NCI-H226 (cell line): ENCODE measurements at regions not wholly inside any gene's neighbourhood (a gene's known extent, or its start where the extent isn't known, plus 50 kb on each side); places are given as distances from the start of the nearest gene placed in this dataset.

ENCODE experiments used
- DNase-seq: peaks from one replicate; pipeline ENCODE4 v3.0.0-alpha.2; 2015

DNA sequence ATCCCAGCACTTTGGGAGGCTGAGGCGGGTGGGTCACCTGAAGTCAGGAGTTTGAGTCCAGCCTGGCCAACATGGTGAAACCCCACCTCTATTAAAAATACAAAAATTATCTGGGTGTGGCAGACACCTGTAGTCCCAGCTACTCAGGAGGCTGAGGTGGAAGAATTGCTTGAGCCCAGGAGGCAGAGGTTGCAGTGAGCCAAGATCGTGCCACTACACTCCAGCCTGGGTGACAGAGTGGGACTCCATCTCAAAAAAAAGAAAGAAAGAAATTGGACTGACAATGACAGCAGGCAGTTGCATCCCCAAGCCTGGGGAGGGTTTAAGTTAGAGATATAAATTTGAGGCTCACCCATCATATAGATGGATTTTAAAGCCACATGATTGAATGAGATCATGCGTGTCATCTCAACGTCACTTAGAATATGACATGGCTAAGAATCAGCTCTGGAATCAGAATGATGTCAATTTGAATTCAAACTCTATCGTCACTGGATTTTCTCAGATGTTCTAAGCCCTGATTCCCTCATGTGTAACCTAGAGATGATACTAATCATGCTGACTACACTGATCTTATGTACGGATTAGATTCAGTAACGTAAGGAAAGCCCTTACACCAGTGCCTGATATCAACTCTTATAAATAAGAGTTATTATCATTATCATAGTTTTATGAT lies 534.0 kb upstream of the JARID2 start:
- no peak for DNase-seq

DNA sequence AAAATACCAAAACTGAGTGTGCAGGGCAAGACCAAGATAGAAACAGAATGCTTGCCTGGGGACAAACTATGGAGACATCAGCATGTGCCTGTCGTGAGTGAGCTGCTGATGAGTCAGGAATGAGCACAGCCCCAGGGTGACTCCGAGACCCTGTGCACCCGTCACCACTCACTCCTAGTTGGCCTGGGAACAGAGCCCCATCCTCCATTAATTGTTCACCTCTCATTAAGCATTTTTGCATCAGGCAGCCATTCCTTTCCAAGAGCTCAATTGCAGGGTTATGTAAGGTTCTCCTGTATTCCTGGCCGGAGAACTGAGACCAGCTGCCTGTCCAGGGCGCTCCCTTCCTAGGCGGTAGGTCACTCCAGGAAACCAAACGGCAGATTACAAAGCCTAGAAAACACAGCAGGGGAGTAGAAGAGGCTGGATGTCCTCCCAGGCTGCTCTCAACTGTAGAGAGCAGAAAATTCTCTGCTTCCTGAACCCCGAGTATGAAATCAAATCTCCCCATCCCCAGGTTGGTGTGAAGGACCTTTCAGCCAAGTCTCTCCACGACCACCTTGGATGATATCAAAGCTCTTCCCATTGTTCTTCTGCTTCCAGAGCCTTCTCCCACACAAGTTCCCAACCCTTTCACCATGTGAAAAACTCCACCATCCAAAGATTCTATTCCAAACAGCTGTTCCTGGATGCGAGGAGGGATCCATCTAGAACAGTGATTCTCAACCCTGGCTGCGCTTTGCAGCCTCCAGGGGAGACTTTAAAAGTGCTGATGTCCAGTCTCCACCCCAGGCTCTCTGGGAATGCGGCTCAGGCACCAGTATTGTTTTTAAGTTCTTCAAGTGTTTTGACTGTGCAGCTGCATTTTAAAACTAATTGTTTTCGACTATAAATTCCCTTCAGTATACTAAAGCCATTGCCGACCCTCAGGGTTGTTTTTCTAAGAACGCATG lies 532.6 kb upstream of the JARID2 start:
- no peak for DNase-seq

DNA sequence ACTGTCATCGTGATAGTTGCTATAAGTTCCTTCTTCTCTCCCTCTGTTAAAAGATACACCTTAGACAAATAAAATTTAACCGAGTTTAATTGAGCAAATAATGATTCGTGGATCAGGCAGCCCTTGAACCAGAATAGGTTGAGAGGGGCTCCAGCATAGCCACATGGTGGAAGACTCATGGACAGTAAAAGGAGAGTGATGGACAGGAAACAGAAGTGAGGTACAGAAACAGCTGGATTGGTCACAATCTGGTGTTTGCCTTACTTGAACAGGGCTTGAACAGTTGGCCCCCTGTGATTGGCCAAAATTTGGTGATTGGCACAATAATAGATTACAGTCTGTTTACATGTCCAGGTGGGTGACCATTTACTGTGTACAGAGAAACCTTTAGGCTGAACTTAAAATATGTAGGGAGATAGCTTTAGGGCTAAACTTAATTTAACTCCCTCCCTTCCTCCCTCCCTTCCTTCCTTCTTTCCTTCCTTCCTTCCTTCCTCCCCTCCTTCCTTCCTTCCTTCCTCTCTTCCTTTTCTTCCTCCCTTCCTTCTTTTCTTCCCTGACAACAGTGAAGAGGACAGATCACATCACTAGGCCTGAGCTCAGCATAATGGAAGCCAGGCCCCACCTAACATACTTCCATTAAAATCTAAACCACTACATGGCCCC lies 531.8 kb upstream of the JARID2 start:
- DNase-seq = no peak

DNA sequence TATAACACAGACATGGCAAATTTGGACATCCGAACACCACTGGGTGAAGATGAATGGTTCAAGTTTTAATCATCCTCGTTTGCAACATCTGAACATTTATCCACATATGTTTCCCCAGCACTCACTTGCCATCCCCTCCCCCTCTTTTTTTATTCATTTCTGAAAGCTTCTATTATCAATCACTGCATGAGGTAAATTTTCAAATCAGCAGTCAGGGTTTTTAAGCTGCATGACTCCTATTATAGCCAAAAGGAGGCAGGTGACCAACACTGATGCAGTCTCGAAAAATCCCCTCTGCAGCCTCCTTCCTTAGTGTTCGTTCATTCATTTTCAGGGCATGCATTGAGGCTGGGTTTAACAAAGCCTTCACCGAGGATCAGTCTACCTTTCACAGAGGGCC lies 530.8 kb upstream of the JARID2 start:
- no peak for DNase-seq

DNA sequence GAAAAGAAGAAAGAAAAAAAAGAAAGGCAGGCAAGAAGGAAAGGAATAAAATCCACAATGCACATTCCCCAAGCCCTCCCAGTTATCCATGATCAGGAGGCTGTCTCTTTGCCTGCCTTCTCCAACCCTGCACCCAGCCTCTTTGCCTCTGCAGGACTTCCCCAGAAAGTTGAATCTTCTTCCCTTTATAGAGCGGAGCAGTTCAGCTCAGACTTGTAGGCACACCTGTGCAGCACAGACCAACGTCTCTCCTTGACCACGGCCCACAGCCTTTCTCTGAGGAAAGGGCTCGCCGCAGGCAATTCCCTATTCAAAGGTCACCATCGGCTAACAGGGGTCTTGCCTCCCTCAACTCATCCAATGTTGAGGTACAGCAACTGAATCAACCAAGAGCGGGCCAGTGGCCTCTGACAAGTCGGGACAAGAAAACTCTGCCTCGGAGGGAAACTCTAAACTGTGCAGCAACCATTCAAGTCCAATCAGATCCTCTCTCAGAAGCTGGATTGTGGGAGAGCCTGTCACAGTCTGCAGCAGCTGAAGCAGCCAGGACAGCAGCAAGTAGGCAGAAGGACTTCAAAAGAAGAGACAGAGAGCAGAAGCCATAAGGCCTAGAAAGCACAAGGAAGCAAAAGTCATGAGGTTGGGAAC lies 529.2 kb upstream of the JARID2 start:
- DNase-seq = no peak

DNA sequence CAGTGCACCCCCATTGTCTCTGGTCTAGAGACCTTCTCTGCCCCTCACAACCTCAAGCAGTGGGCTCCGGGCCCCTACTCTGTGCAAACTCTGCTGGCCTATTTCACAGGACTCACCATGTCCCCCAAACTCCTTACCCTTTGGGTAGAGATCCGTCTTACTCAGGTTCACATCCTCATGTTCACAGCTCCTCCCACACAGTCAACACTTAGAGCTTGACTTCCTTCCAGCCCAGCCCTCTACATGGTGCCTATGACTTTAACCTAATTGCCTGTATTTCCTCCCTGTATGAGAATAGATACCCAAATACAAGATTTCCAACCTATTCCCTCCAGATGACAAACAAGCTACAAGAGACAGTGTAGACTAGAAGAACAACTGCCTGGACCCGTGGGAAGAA lies 528.6 kb upstream of the JARID2 start:
- no peak for DNase-seq

DNA sequence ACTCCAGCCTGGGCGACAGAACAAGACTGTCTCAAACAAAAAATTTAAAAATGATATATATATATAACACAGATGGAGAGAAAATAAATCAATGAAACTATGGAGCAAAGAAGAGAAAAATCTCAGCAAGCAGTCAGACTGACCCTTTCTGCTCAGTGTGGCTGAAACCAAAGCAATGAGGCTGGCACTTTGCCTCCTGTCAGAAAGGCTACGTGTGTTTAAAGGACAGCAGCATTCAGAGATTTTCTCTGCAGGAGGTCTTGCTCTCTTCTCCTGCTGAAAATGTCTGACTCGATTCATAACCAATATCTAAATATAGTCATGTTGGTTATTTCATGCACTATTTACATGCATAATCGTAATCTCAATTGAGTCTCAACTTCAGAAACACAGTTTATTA lies 527.0 kb upstream of the JARID2 start:
- no peak for DNase-seq

DNA sequence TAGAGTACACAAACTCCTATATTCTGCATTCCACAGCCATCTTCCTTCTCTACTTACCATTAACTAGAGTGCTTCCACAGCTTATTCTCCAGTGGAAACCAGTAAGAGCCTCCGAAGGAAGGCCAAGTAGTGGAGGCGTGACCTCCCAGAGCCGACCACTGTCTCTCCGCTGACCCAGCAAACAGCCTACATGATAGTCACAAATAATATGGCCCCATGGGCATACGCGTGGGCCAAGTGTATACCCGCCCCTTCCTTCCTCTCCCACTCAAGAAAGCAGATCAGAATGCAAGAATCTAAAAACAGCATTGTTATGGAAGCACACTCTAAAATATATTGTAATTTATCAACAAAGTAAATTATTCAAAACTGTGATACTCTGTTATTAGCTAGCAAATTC lies 526.6 kb upstream of the JARID2 start:
- no peak for DNase-seq

DNA sequence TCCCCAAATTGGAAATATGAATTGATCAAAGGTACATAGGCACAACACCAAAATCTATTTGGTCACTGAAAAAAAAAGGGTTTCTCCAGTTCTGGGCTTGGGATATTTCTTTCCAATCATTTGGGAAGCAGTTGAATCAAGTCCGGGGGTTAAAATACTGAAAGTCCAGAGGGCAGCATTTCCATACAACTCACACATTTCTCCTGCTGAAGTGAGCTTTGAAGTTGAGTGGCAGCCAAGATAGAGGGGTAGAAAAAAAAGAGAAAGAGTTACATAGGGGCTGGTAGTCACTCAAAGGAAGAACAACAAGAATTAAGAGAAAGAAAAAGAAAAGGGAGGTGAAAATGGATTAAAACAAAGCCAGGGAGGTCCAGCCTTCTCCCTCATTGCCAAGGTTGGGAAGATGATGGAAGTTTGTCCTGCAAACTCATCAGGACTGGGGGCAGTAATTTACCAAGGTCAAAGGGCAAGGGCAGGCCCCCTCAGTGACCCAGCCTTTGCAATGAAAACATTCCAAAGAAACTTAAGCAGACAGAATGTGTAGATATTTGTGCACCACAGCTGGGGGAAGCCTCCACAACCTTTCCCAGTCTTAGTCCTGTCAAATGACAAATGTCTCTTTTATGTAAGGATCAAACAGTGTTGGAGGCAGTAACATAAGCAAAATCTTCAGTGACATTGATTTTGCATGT lies 525.3 kb upstream of the JARID2 start:
- no peak for DNase-seq

DNA sequence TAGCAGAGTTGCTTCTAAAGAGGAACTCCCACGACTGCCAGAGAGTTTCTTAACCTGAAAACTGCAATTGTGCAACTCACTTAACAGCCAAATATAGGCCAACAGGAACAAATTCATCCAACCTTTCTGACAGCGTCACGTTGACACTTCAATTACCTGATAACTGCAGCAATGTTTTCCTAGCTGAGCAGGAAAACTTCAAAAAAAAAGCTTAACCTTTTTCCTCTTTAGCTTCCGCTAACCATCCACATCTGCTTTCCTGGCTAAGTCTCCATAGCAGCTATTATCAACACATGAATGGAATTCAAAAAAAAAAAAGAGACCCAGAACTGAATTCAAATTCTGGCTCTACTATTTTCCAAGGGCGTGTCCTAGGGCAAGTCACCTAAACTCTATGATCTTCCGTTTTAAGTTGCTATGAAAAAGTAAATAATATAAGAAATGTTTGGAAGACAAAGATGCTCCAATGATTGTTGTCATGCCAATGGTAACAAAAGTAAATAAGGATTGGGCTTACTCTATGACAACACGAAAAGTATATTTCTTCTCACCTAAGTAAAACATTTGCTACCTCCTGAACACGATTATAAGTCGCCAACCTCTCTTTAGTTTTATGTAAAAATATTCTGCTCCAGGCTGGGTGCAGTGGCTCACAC lies 524.6 kb upstream of the JARID2 start:
- peak; percentile 56 for DNase-seq

DNA sequence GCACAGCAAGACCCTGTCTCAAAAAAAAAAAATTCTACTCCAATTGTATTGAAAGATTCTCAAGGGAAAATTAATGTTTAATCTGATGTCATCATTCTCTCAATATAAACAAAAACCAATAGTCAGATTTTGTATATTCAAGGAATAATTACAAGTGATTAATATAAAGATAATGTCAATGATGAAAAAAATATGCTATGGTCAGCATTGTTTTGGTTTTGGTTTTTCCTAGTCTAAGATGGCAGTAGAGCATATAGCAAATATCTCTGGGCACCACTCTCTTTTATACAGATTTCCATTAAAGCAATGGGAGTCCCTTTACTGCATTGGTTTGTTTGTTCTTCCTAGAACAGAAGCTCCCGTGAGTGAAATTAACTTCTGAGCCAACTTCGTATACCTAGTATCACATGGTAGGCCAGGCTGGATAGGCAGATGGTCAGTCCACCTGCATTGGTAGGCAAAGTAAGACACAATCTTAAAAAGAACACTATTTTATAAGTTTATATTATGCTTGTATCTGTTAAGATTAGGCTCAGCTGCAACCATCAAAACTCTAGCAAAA lies 523.8 kb upstream of the JARID2 start:
- no peak for DNase-seq

DNA sequence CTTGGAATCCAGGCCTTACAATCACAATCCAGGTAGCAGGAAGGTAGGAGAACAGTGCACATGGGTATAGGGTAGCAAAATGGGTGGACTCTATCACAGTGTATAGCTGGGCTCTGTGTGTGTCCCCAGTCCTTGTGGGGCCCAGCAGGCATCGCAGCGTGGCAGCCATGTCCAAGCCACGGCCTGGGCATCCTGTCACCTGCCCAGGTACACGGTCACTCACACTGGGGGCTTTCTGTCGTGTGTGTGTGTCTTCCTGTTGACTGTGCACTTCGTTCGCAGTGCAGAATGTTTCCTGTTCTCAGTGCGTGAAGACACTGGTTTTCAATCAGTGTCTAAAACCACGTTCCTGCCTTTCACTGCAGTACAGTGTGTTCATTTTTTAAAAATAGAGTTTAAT lies 523.2 kb upstream of the JARID2 start:
- no peak for DNase-seq

DNA sequence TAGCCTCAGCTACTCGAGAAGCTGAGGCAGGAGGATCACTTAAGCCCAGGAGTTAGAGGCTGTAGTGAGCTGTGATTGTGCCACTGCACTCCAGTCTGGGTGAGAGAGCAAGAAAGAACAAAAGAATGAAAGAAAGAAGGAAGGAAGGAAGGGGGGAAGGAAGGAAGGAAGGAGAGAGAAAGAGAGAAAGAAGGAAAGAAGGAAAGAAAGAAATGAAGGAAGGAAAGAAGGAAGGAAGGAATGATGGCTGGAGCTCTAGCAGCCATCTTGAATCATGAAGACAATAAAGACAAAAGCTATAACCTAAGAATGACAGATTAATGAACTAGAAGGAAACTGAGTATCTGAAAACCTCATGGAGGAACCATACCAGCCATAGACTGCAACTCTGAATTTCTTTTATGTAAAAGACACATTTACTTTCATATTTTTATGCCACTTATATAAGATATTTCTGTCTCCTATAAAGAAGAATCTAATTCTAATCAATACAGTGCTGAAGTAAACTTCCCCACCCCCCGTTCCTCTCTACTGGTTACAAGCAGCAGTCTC lies 522.3 kb upstream of the JARID2 start:
- DNase-seq = no peak

DNA sequence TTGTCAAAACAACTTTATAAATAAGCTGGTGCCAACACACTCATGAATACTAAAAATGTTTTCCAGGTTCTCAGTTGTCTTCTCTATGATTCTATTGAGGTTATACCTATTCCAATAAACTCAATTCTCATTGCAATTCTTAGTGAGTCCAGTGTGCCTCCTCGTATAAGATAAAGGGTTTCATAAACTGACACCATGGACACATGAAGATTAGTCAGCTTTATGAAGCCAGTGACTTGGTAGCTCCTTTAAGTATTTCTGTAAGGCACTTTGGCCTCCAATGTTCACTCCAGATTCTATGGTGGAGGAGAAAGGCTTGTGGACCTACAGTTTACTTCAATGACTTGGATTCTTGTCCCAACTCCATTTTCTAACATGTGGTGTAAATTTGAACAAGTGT lies 521.3 kb upstream of the JARID2 start:
- no peak for DNase-seq

DNA sequence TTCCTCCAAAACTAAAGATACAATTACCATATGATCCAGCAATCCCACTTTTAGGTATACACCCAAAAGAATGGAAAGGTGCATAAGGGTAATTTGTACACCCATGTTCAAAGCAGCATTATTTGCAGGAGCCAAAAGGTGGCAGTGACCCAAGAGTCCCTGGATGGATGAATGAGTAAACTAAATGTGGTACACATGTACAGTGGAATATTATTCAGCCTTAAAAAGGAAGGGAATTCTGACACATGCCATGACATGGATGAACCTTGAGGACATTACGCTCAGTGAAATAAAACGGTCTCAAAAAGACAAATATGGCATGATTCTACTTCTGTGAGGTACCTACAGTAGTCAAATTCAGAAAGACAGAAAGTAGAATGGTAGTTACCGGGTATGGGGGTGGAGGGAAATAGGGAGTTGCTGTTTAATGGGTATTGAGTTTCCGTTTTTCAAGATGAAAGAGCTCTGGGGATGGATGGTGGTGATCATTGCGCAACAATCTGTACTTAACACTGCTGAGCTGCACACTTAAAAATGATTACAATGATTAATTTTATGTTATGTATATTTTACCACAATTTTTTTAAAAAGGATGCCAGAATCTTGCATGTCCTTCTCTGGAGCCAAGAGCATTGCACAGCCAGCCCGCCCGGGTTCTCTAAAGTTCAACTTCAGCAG lies 518.9 kb upstream of the JARID2 start:
- DNase-seq = no peak

DNA sequence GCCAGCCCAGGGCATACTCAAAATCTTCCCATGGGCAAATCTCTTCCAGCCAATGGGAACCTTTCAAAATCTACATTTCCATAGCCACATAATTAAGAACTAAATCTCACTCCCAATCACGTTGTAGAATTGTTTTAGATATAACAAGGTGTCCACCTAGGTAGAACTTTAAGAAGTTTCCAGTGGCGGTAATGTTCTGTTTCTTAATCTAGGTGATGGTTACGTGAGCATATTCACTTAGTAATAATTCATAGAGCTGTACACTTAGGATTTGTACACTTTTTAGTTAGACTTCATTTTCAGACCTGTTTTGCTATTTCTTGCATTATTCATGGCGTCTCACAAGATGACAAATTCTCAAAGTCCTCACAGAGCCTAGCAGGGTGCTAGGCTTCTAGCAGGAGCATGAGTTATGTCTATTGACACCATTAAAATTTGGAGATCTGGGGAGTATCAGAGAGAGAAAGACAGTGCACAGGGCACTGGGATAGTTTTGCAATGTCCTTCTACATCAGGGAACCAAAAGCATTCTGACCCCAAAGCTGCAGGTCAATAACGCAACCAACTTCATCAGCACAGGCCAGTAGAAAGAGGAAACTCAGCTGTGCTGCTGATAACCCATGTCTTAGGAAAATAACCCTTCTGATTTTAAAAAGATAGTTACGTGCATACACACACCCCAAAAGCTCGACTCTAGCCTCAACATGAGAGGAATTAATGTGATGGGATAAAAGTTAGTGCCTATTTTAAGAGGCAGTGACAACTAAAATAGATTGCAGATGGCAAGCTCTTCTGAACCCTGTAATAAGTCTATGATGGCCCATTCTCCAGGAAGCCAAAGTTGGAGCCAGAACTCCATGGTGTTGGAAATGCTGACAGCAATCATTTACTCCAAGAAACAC lies 518.1 kb upstream of the JARID2 start:
- DNase-seq = no peak

DNA sequence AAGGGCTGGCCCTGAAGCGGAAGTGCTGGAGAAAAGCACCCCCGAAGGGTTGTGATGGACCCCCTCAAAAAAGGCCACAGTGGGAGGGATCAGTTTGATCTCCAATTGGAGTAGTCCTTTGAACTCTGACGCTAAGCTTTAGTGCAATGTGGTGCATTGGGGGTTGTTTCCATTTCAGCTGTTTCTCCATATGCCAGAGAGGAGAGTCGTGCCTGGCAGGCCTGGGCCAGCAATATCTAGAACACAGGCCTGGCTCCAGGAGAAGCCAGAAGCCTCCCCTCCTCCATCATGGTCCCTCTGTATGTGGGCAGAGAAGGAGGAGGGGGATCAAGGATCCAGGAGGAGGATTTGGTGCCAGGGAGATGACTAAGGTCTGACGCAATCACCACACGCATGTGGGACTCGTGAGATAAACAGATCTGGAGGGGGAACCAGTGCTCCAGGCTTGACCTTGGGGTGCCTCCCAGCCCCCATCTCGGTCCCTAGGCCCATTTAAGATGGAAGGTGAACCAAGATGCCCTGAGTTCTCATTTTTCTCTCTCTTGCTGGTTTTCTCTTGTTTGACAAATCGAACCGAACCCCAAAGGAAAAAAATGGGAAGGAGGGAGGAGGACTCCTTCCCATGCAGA lies 517.4 kb upstream of the JARID2 start:
- peak; percentile 76 for DNase-seq

DNA sequence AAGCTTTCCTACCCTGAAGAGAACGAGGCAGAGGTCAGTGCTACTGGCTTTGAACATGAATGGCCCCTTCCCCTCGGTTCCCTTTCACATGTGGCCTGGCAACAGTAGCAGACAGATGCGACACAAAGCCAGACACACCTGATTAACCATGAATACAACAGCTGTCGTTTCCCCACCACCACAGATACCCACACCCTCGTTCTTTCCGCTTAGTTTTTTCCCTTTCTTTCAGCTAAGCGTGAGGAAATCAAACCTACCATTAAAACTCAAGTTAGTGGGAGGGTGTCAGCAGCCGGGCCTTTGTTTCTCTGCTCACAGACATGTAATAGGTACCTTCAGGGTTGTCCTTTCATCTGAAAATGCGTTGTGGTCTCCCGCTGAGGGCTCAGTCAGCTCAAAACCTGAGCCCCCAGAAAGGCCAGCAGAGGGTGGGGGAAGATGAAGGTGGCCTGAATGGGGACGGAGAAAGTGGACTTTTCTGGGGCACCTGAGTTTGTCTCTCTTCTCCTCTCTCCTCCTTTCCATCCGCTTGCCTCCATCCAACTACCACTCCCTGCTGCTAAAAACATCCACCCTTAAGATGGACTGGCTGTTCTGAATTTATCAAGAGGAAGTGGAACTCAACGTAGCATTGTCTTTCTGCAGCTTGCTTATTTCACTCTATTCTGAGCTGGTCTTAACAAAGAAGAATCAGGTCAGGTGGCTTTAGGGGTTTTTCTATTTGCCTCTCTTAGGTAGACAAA lies 516.6 kb upstream of the JARID2 start:
- no peak for DNase-seq

DNA sequence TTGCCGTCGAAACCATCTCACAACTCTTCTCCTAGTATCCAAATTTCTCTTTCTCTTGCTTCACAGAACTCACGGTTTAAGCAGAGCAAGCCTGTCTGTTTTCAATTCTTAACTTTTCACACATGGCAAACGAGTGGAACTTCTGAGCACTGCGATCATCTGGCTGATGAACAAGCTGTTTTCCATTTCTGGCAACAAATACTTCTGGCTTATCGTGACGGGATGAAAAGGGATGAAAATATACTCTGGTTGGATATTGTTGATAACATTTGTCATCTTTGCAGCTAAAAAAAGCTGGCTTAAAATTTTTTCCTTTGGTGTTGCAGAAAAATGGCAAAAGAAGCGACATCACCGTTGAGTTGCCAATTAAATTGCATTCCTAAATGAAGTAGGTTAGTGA lies 515.2 kb upstream of the JARID2 start:
- no peak for DNase-seq
